K562 (cell line): ENCODE measurements at regions not wholly inside any gene's neighbourhood (a gene's known extent, or its start where the extent isn't known, plus 50 kb on each side); places are given as distances from the start of the nearest gene placed in this dataset.

ENCODE experiments used
- BHLHE40 ChIP-seq: IDR thresholded peaks from 2 replicates; pipeline ENCODE4 v1.6.1; 2011; ENCODE audit warnings: low read length, improper control_type of control experiment
- MCM2 ChIP-seq: fragments of 450-650 bp; IDR thresholded peaks from 2 replicates; pipeline ENCODE4 v1.6.1; 2017; ENCODE audit warnings: low read depth, mild to moderate bottlenecking
- NCOA1 ChIP-seq: fragments of 450-650 bp; IDR thresholded peaks from 2 replicates; pipeline ENCODE4 v1.6.1; 2016; ENCODE audit warnings: low read depth
- TEAD1 ChIP-seq, 2 experiments: fragments of 450-650 bp in 1 of 2; sonication (generic) in 1 of 2; formaldehyde crosslinking; IDR thresholded peaks; 2 replicates each; pipeline versions ENCODE4 v1.4.0 to v1.8.0; 2020 to 2022; ENCODE audit warnings: mild to moderate bottlenecking in 2 of 2, missing genetic modification reagents in 1 of 2
- YY1 ChIP-seq, 3 experiments: IDR thresholded peaks; 2 replicates each; pipeline ENCODE4 v1.6.1; 2011; ENCODE audit warnings: low read length in 2 of 3, mild to moderate bottlenecking in 2 of 3, moderate library complexity in 2 of 3, borderline replicate concordance in 1 of 3, control low read depth in 1 of 3, low read depth in 1 of 3; ENCODE audit not compliant: insufficient read depth in 3 of 3, insufficient replicate concordance in 2 of 3, control insufficient read depth in 1 of 3, insufficient read length in 1 of 3; ENCODE audit errors: extremely low read depth in 1 of 3
- TF ChIP-seq, protein P1 (sequence below): fragments of 450-650 bp; IDR thresholded peaks from 2 replicates; pipeline ENCODE4 v1.6.1; 2017; ENCODE audit warnings: antibody characterized with exemption
- TF ChIP-seq, protein P2 (sequence below): fragments of 450-650 bp; IDR thresholded peaks from one replicate; pipeline ENCODE4 v1.6.1; 2018; ENCODE audit warnings: mild to moderate bottlenecking, moderate library complexity; ENCODE audit not compliant: partially characterized antibody
- TF ChIP-seq, protein P3 (sequence below): fragments of 250-450 bp; sonication (Bioruptor Pico); IDR thresholded peaks from 2 replicates; pipeline ENCODE4 v1.5.0; 2021

DNA sequence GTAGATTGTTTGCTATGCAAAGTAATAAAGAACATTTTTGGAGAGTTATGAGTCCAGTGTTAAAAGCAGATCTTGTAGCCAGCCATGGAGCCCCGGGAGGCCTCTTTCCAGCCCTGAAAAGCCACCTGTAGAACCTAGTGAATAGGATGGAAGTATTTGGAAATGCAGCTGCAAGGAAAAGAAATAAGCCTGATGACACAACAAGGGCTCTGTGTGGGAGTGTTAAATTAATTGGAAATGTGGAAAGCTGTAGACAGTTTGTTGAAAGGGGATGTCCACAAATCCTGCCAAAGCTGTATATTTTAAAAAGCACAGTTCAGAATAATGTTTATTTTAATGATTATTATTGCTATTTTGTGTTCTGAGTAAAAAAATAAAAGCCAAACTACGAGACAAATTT, 152.5 kb upstream of the GHR start (continued):
- TF ChIP-seq, protein P1, sequence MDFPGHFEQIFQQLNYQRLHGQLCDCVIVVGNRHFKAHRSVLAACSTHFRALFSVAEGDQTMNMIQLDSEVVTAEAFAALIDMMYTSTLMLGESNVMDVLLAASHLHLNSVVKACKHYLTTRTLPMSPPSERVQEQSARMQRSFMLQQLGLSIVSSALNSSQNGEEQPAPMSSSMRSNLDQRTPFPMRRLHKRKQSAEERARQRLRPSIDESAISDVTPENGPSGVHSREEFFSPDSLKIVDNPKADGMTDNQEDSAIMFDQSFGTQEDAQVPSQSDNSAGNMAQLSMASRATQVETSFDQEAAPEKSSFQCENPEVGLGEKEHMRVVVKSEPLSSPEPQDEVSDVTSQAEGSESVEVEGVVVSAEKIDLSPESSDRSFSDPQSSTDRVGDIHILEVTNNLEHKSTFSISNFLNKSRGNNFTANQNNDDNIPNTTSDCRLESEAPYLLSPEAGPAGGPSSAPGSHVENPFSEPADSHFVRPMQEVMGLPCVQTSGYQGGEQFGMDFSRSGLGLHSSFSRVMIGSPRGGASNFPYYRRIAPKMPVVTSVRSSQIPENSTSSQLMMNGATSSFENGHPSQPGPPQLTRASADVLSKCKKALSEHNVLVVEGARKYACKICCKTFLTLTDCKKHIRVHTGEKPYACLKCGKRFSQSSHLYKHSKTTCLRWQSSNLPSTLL, result no peak
- no peak for TF ChIP-seq MCM2
- TF ChIP-seq TEAD1 (CRISPR knock-in tag; IDR thresholded peaks at IDR 0.05), result no peak
- no peak for TF ChIP-seq BHLHE40
- TF ChIP-seq, protein P2, sequence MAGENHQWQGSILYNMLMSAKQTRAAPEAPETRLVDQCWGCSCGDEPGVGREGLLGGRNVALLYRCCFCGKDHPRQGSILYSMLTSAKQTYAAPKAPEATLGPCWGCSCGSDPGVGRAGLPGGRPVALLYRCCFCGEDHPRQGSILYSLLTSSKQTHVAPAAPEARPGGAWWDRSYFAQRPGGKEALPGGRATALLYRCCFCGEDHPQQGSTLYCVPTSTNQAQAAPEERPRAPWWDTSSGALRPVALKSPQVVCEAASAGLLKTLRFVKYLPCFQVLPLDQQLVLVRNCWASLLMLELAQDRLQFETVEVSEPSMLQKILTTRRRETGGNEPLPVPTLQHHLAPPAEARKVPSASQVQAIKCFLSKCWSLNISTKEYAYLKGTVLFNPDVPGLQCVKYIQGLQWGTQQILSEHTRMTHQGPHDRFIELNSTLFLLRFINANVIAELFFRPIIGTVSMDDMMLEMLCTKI, result no peak
- TF ChIP-seq, protein P3, sequence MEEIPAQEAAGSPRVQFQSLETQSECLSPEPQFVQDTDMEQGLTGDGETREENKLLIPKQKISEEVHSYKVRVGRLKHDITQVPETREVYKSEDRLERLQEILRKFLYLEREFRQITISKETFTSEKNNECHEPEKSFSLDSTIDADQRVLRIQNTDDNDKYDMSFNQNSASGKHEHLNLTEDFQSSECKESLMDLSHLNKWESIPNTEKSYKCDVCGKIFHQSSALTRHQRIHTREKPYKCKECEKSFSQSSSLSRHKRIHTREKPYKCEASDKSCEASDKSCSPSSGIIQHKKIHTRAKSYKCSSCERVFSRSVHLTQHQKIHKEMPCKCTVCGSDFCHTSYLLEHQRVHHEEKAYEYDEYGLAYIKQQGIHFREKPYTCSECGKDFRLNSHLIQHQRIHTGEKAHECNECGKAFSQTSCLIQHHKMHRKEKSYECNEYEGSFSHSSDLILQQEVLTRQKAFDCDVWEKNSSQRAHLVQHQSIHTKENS (CRISPR knock-in tag), result no peak
- TF ChIP-seq YY1 (IDR thresholded peaks at IDR 0.05; ENCODE audit: borderline replicate concordance in 1 of 3, control insufficient read depth in 1 of 3, extremely low read depth in 1 of 3, insufficient read depth in 3 of 3, insufficient read length in 1 of 3, insufficient replicate concordance in 2 of 3, low read depth in 1 of 3, low read length in 2 of 3), result no peak
- no peak for TF ChIP-seq NCOA1
